H9 (cell line): ENCODE measurements at regions not wholly inside any gene's neighbourhood (a gene's known extent, or its start where the extent isn't known, plus 50 kb on each side); places are given as distances from the start of the nearest gene placed in this dataset.

Source experiments
- DNase-seq: peaks from one replicate; pipeline ENCODE4 v3.0.0-alpha.2; 2017
- H2AFZ ChIP-seq: one replicate; pipeline ENCODE4 v1.6.1; 2013; ENCODE audit warnings: mild to moderate bottlenecking, low read length, control low read depth, moderate library complexity
- H2AK5ac ChIP-seq: 2 replicates; pipeline ENCODE4 v1.6.1; 2013; ENCODE audit warnings: low read length, control low read depth, mixed read lengths; ENCODE audit not compliant: insufficient read length
- H2BK120ac ChIP-seq: one replicate; pipeline ENCODE4 v1.6.1; 2013; ENCODE audit warnings: low read depth, mild to moderate bottlenecking, low read length, control low read depth, inconsistent platforms; ENCODE audit not compliant: poor library complexity, severe bottlenecking
- H2BK12ac ChIP-seq: 2 replicates; pipeline ENCODE4 v1.6.1; 2013; ENCODE audit warnings: low read length, control low read depth, mixed read lengths, low read depth; ENCODE audit not compliant: insufficient read length
- H2BK15ac ChIP-seq: 2 replicates; pipeline ENCODE4 v1.6.1; 2013; ENCODE audit warnings: low read depth, low read length, control low read depth
- H2BK20ac ChIP-seq: one replicate; pipeline ENCODE4 v1.6.1; 2013; ENCODE audit warnings: low read depth, mild to moderate bottlenecking, low read length, control low read depth, inconsistent platforms; ENCODE audit not compliant: poor library complexity, severe bottlenecking
- H2BK5ac ChIP-seq: 2 replicates; pipeline ENCODE4 v1.6.1; 2013; ENCODE audit warnings: low read length, control low read depth, mixed read lengths; ENCODE audit not compliant: insufficient read length
- H3K14ac ChIP-seq: 2 replicates; pipeline ENCODE4 v1.6.1; 2013; ENCODE audit warnings: low read length, control low read depth; ENCODE audit not compliant: insufficient read depth
- H3K18ac ChIP-seq: 2 replicates; pipeline ENCODE4 v1.6.1; 2013; ENCODE audit warnings: low read depth, mild to moderate bottlenecking, mixed read lengths, low read length, control low read depth; ENCODE audit not compliant: insufficient read length
- H3K23ac ChIP-seq: 2 replicates; pipeline ENCODE4 v1.6.1; 2013; ENCODE audit warnings: low read length, control low read depth, mixed read lengths, low read depth; ENCODE audit not compliant: insufficient read length
- H3K23me2 ChIP-seq: 2 replicates; pipeline ENCODE4 v1.6.1; 2013; ENCODE audit warnings: low read depth, mild to moderate bottlenecking, mixed read lengths, low read length, control low read depth; ENCODE audit not compliant: insufficient read length, poor library complexity, severe bottlenecking
- H3K27ac ChIP-seq: 2 replicates; pipeline ENCODE4 v1.5.1; 2013; ENCODE audit warnings: low read length, control low read depth, mixed read lengths, low read depth; ENCODE audit not compliant: insufficient read length
- H3K27me3 ChIP-seq: 2 replicates; pipeline ENCODE4 v1.6.1; 2013; ENCODE audit warnings: low read length, control low read depth, inconsistent platforms; ENCODE audit not compliant: insufficient read depth
- H3K4ac ChIP-seq: 2 replicates; pipeline ENCODE4 v1.6.1; 2013; ENCODE audit warnings: low read depth, mild to moderate bottlenecking, control low read depth, inconsistent platforms, low read length, moderate library complexity
- H3K4me1 ChIP-seq: 2 replicates; pipeline ENCODE4 v1.6.1; 2013; ENCODE audit warnings: low read length, control low read depth, inconsistent platforms; ENCODE audit not compliant: insufficient read depth
- H3K4me2 ChIP-seq: 2 replicates; pipeline ENCODE4 v1.6.1; 2013; ENCODE audit warnings: low read length, control low read depth, mixed read lengths; ENCODE audit not compliant: insufficient read length, insufficient read depth
- H3K56ac ChIP-seq: 2 replicates; pipeline ENCODE4 v1.6.1; 2013; ENCODE audit warnings: low read depth, mild to moderate bottlenecking, mixed read lengths, low read length, control low read depth; ENCODE audit not compliant: insufficient read length
- H3K79me1 ChIP-seq: 2 replicates; pipeline ENCODE4 v1.6.1; 2013; ENCODE audit warnings: low read depth, mild to moderate bottlenecking, moderate library complexity, low read length, control low read depth, inconsistent platforms; ENCODE audit not compliant: insufficient read depth, poor library complexity, severe bottlenecking
- H3K79me2 ChIP-seq: 2 replicates; pipeline ENCODE4 v1.6.1; 2013; ENCODE audit warnings: low read length, control low read depth, inconsistent platforms; ENCODE audit not compliant: insufficient read depth
- H3K9ac ChIP-seq: 2 replicates; pipeline ENCODE4 v1.6.1; 2013; ENCODE audit warnings: low read length, control low read depth, mixed read lengths; ENCODE audit not compliant: insufficient read length; ENCODE audit errors: extremely low read depth
- H3K9me3 ChIP-seq: one replicate; pipeline ENCODE4 v1.6.1; 2013; ENCODE audit warnings: low read depth, low read length, inconsistent platforms; ENCODE audit not compliant: control insufficient read depth
- H3T11ph ChIP-seq: one replicate; pipeline ENCODE4 v1.6.1; 2013; ENCODE audit warnings: mild to moderate bottlenecking, low read length, control low read depth, inconsistent platforms
- H4K20me1 ChIP-seq: one replicate; pipeline ENCODE4 v1.6.1; 2013; ENCODE audit not compliant: control insufficient read depth, insufficient read length, insufficient read depth
- H4K5ac ChIP-seq: 2 replicates; pipeline ENCODE4 v1.6.1; 2013; ENCODE audit warnings: low read depth, mild to moderate bottlenecking, mixed read lengths, low read length, control low read depth; ENCODE audit not compliant: insufficient read length
- H4K8ac ChIP-seq: replicated peaks from 2 replicates; pipeline ENCODE4 v1.6.1; 2013; ENCODE audit warnings: low read length, control low read depth, mixed read lengths, low read depth; ENCODE audit not compliant: insufficient read length
- H4K91ac ChIP-seq: 2 replicates; pipeline ENCODE4 v1.6.1; 2013; ENCODE audit warnings: low read depth, mild to moderate bottlenecking, moderate library complexity, mixed read lengths, low read length, control low read depth; ENCODE audit not compliant: insufficient read length
- H3K27ac Mint-ChIP-seq, 3 experiments: 2 replicates in 2 of 3; 3 replicates in 1 of 3; pipeline ENCODE4 v1.8.0; 2020 to 2021; ENCODE audit warnings: mixed read lengths in 3 of 3, mild to moderate bottlenecking in 1 of 3, moderate library complexity in 1 of 3
- H3K27me3 Mint-ChIP-seq: 2 replicates; pipeline ENCODE4 v1.8.0; 2021; ENCODE audit warnings: low read depth, mild to moderate bottlenecking, moderate library complexity, mixed read lengths
- H3K36me3 Mint-ChIP-seq, 3 experiments: 2 replicates in 2 of 3; 3 replicates in 1 of 3; pipeline ENCODE4 v1.8.0; 2020 to 2021; ENCODE audit warnings: low read depth in 3 of 3, mixed read lengths in 3 of 3; ENCODE audit not compliant: insufficient read depth in 1 of 3
- H3K4me1 Mint-ChIP-seq, 2 experiments: 2 replicates each; pipeline ENCODE4 v1.8.0; 2020; ENCODE audit warnings: mixed read lengths in 2 of 2
- H3K4me3 Mint-ChIP-seq, 2 experiments: 2 replicates in 1 of 2; 3 replicates in 1 of 2; pipeline ENCODE4 v1.8.0; 2020 to 2021; ENCODE audit warnings: mild to moderate bottlenecking in 2 of 2, mixed read lengths in 2 of 2, moderate library complexity in 1 of 2
- H3K9me3 Mint-ChIP-seq, 2 experiments: 2 replicates in 1 of 2; 3 replicates in 1 of 2; pipeline ENCODE4 v1.8.0; 2020; ENCODE audit warnings: mild to moderate bottlenecking in 2 of 2, mixed read lengths in 2 of 2, moderate library complexity in 1 of 2
- CTCF ChIP-seq: fragments of 200-600 bp; sonication (generic); conservative IDR thresholded peaks from 3 replicates; pipeline ENCODE4 v1.8.0; 2021; ENCODE audit warnings: antibody characterized with exemption, mild to moderate bottlenecking
- WGBS: extraction: QIAGEN DNeasy Blood & Tissue Kit; methylation state at CpG from one replicate; pipeline ENCODE4 v1.1.7; 2013; ENCODE audit warnings: missing lambda C conversion rate, low lambda C conversion rate, mixed read lengths; ENCODE audit not compliant: insufficient read length; ENCODE audit errors: extremely low coverage; 5-methylcytosine and 5-hydroxymethylcytosine counted together

GRCh38 chr11:123268156-123268555, 73.1 kb upstream of the CLMP start:
- no peak overlapping the region for H3K56ac ChIP-seq
- peaks cover 3% of the 10 kb centered on the region; the same call in 1 of the 2 replicates for H3K4me1 ChIP-seq
- H3K27ac ChIP-seq = no peak overlapping the region
- no peak overlapping the region for H2AK5ac ChIP-seq
- H3K9ac ChIP-seq = no peak overlapping the region
- H2BK15ac ChIP-seq = no peak overlapping the region
- no peaks in the 10 kb centered on the region for H3K9me3 ChIP-seq
- no peak overlapping the region for H3K4me2 ChIP-seq
- no peak overlapping the region for H3T11ph ChIP-seq
- no peak overlapping the region for H2AFZ ChIP-seq
- H4K20me1 ChIP-seq = no peaks in the 10 kb centered on the region
- Mint-ChIP-seq H3K4me3 (no peak overlapping the region), H3K27me3 (peaks cover 4% of the 10 kb centered on the region), H3K36me3 (no peaks in the 10 kb centered on the region), H3K9me3 (no peaks in the 10 kb centered on the region), H3K4me1 (peaks cover 4 to 14% of the 10 kb centered on the region in 2 experiments), H3K27ac (no peak overlapping the region)
- H3K79me1 ChIP-seq = no peaks in the 10 kb centered on the region
- H3K14ac ChIP-seq = no peak overlapping the region
- no peak overlapping the region for H2BK120ac ChIP-seq
- no peak overlapping the region for H4K5ac ChIP-seq
- no peak for DNase-seq
- WGBS = no CpG with 5 or more reads among the region's 6 CpGs
- no peak overlapping the region for H4K91ac ChIP-seq
- no peak overlapping the region for H2BK20ac ChIP-seq
- no peak overlapping the region for H2BK5ac ChIP-seq
- no peak overlapping the region for H4K8ac ChIP-seq
- H3K79me2 ChIP-seq = no peaks in the 10 kb centered on the region
- H2BK12ac ChIP-seq = no peak overlapping the region
- no peak for TF ChIP-seq CTCF
- H3K23me2 ChIP-seq = no peaks in the 10 kb centered on the region
- no peak overlapping the region for H3K18ac ChIP-seq
- no peak overlapping the region for H3K4ac ChIP-seq
- H3K27me3 ChIP-seq = no peaks in the 10 kb centered on the region
- no peak overlapping the region for H3K23ac ChIP-seq
